HepG2 (cell line): ENCODE measurements at regions not wholly inside any gene's neighbourhood (a gene's known extent, or its start where the extent isn't known, plus 50 kb on each side); places are given as distances from the start of the nearest gene placed in this dataset.

Experiments used
- EP300 ChIP-seq, 3 experiments: sonication (generic) in 1 of 3; formaldehyde crosslinking in 1 of 3; IDR thresholded peaks; 2 replicates each; pipeline versions ENCODE4 v1.5.1 to v1.6.1; 2011 to 2020; ENCODE audit warnings: low read depth in 2 of 3, low read length in 2 of 3, borderline replicate concordance in 1 of 3, improper control_type of control experiment in 1 of 3, mild to moderate bottlenecking in 1 of 3, missing genetic modification reagents in 1 of 3, moderate library complexity in 1 of 3
- FOXA3 ChIP-seq: IDR thresholded peaks from 2 replicates; pipeline ENCODE4 v1.6.1; 2016; ENCODE audit warnings: missing genetic modification reagents, missing compliant biosample characterization
- HNF1A ChIP-seq, 2 experiments: sonication (generic) in 1 of 2; formaldehyde crosslinking in 1 of 2; IDR thresholded peaks; 2 replicates each; pipeline versions ENCODE4 v1.4.0 to v1.6.1; 2016 to 2020; ENCODE audit warnings: borderline replicate concordance in 1 of 2, low read depth in 1 of 2, mild to moderate bottlenecking in 1 of 2, missing genetic modification reagents in 1 of 2
- HNRNPLL ChIP-seq: fragments of 200-400 bp; formaldehyde crosslinking; IDR thresholded peaks from 2 replicates; pipeline ENCODE4 v1.6.1; 2017; ENCODE audit warnings: mild to moderate bottlenecking, low read depth, low read length; ENCODE audit not compliant: poor library complexity, severe bottlenecking
- NR2F6 ChIP-seq, 2 experiments: IDR thresholded peaks; 2 replicates each; pipeline ENCODE4 v1.6.1; 2016; ENCODE audit warnings: antibody characterized with exemption in 1 of 2, mild to moderate bottlenecking in 1 of 2
- RARA ChIP-seq: IDR thresholded peaks from 2 replicates; pipeline ENCODE4 v1.6.1; 2016; ENCODE audit warnings: missing genetic modification reagents, missing compliant biosample characterization
- TRIM22 ChIP-seq: fragments of 450-650 bp; IDR thresholded peaks from 2 replicates; pipeline ENCODE4 v1.6.1; 2017
- ZBED4 ChIP-seq: sonication (generic); formaldehyde crosslinking; IDR thresholded peaks from 2 replicates; pipeline ENCODE4 v1.4.0; 2020; ENCODE audit warnings: missing genetic modification reagents, borderline replicate concordance
- ZFP91 ChIP-seq: sonication (generic); formaldehyde crosslinking; IDR thresholded peaks from 2 replicates; pipeline ENCODE4 v1.9.0; 2022; ENCODE audit warnings: missing genetic modification reagents, mild to moderate bottlenecking, borderline replicate concordance
- ZNF598 ChIP-seq: sonication (generic); formaldehyde crosslinking; IDR thresholded peaks from 2 replicates; pipeline ENCODE4 v1.5.1; 2020; ENCODE audit warnings: mild to moderate bottlenecking, missing genetic modification reagents, borderline replicate concordance
- ZNF629 ChIP-seq: sonication (generic); formaldehyde crosslinking; conservative IDR thresholded peaks from 2 replicates; pipeline ENCODE4 v1.5.0; 2020; ENCODE audit warnings: missing genetic modification reagents

GRCh38 chr9:89669361-89669842 is 64.6 kb downstream of the GADD45G start (continued):
- TF ChIP-seq ZBED4 (CRISPR knock-in tag) (peak; percentile 79; the same call in 1 of the 2 replicates), ZFP91 (CRISPR knock-in tag) (no peak), RARA (CRISPR knock-in tag) (peak; percentile 73), HNRNPLL (no peak), ZNF629 (CRISPR knock-in tag) (peak; percentile 45), HNF1A (IDR thresholded peaks at IDR 0.05; ENCODE audit: low read depth) (0 out of 2 replicates have a peak, but pooled peaks have one; percentile 42), HNF1A (CRISPR knock-in tag; IDR thresholded peaks at IDR 0.05; ENCODE audit: borderline replicate concordance) (no peak; the same call in 1 of the 2 replicates), TRIM22 (no peak), NR2F6 (IDR thresholded peaks at IDR 0.05) (peak; percentile 76), NR2F6 (CRISPR knock-in tag; IDR thresholded peaks at IDR 0.05) (peak; percentile 37; the same call in 1 of the 2 replicates), ZNF598 (CRISPR knock-in tag) (no peak), EP300 (IDR thresholded peaks at IDR 0.05; ENCODE audit: low read depth in 2 of 2, low read length in 2 of 2) (peak in 1 of 2 experiments; percentile 9; a peak in 1 of 4 replicates), EP300 (CRISPR knock-in tag; IDR thresholded peaks at IDR 0.05; ENCODE audit: borderline replicate concordance) (no peak), FOXA3 (peak; percentile 67)
